Left ventricle myocardium inferior (tissue), 1 donor: ENCODE measurements at regions not wholly inside any gene's neighbourhood (a gene's known extent, or its start where the extent isn't known, plus 50 kb on each side); places are given as distances from the start of the nearest gene placed in this dataset.

Experiments used
- DNase-seq: peaks from one replicate; pipeline ENCODE4 v3.0.0-alpha.2; 2020
- H3K27ac ChIP-seq: fragments of 200-600 bp; replicated peaks from 2 replicates; pipeline ENCODE4 v1.8.0; 2021
- H3K27me3 ChIP-seq: fragments of 200-600 bp; 2 replicates; pipeline ENCODE4 v1.8.0; 2021; ENCODE audit warnings: low read depth
- H3K36me3 ChIP-seq: fragments of 200-600 bp; 2 replicates; pipeline ENCODE4 v1.8.0; 2021
- H3K4me1 ChIP-seq: fragments of 200-600 bp; 2 replicates; pipeline ENCODE4 v1.8.0; 2021
- H3K4me3 ChIP-seq: fragments of 200-600 bp; 2 replicates; pipeline ENCODE4 v1.8.0; 2021; ENCODE audit warnings: mild to moderate bottlenecking, moderate library complexity
- H3K9me3 ChIP-seq: fragments of 200-600 bp; replicated peaks from 2 replicates; pipeline ENCODE4 v1.8.0; 2021
- CTCF ChIP-seq: fragments of 200-600 bp; IDR thresholded peaks from 2 replicates; pipeline ENCODE4 v1.8.0; 2021; ENCODE audit warnings: antibody characterized with exemption, mild to moderate bottlenecking, borderline replicate concordance
- intact Hi-C: fragments of 100-400 bp; cut with micrococcal nuclease; formaldehyde crosslinking; loops from one replicate; pipeline ENCODE4 v1.11.0; 2022
- donor health status: DM: no; HTN: yes; CAD: no; lungs with severe emphysema.

GRCh38 chr10:64546073-64546472 lies 1024.9 kb downstream of the REEP3 start:
- Histone ChIP-seq H3K9me3 (peaks cover 7% of the 10 kb centered on the region), H3K36me3 (no peaks in the 10 kb centered on the region), H3K4me1 (no peaks in the 10 kb centered on the region), H3K27me3 (no peaks in the 10 kb centered on the region), H3K27ac (no peak overlapping the region), H3K4me3 (no peak overlapping the region)
- no peak for DNase-seq
- TF ChIP-seq CTCF = no peak
- intact Hi-C loops = no loop called here

GRCh38 chr10:64547168-64547567 lies 1026.0 kb downstream of the REEP3 start:
- intact Hi-C loops = no loop called here
- H3K36me3 ChIP-seq = no peaks in the 10 kb centered on the region
- H3K4me3 ChIP-seq = no peak overlapping the region
- no peak overlapping the region for H3K27ac ChIP-seq
- H3K4me1 ChIP-seq = no peaks in the 10 kb centered on the region
- H3K27me3 ChIP-seq = no peaks in the 10 kb centered on the region
- peaks cover 7% of the 10 kb centered on the region for H3K9me3 ChIP-seq
- no peak for TF ChIP-seq CTCF
- DNase-seq = no peak

GRCh38 chr10:64555666-64556065 lies 1034.5 kb downstream of the REEP3 start:
- Histone ChIP-seq H3K27ac (no peak overlapping the region), H3K4me1 (no peaks in the 10 kb centered on the region), H3K36me3 (no peaks in the 10 kb centered on the region), H3K9me3 (peaks cover 3% of the 10 kb centered on the region), H3K4me3 (no peak overlapping the region), H3K27me3 (no peaks in the 10 kb centered on the region)
- intact Hi-C loops = no loop called here
- no peak for TF ChIP-seq CTCF
- no peak for DNase-seq

- no peak overlapping the region for H3K4me3 ChIP-seq
- no peaks in the 10 kb centered on the region for H3K27me3 ChIP-seq
- intact Hi-C loops = no loop called here
- no peak for TF ChIP-seq CTCF
- H3K27ac ChIP-seq = no peak overlapping the region
- no peak for DNase-seq
- no peaks in the 10 kb centered on the region for H3K36me3 ChIP-seq
- no peaks in the 10 kb centered on the region for H3K4me1 ChIP-seq
- H3K9me3 ChIP-seq = peaks cover 15% of the 10 kb centered on the region
Measured at GRCh38 chr10:64558094-64558835, 1037.1 kb downstream of the REEP3 start.

- H3K4me3 ChIP-seq = no peak overlapping the region
- no peaks in the 10 kb centered on the region for H3K27me3 ChIP-seq
- H3K36me3 ChIP-seq = no peaks in the 10 kb centered on the region
- H3K4me1 ChIP-seq = no peaks in the 10 kb centered on the region
- no peak overlapping the region for H3K27ac ChIP-seq
- H3K9me3 ChIP-seq = peaks cover 22% of the 10 kb centered on the region
- intact Hi-C loops = no loop called here
- no peak for TF ChIP-seq CTCF
- DNase-seq = no peak
Measured at GRCh38 chr10:64571056-64571455, 1049.9 kb downstream of the REEP3 start.
